CD4-positive, alpha-beta T cell treated with Interleukin-17A for 1 hour (primary cell): ENCODE measurements at regions not wholly inside any gene's neighbourhood (a gene's known extent, or its start where the extent isn't known, plus 50 kb on each side); places are given as distances from the start of the nearest gene placed in this dataset.

Source experiments
- DNase-seq: peaks from one replicate; pipeline ENCODE4 v3.0.0-alpha.2; 2020

- DNase-seq, result no peak
Measured at GRCh38 chr1:78799926-78800325, 150.3 kb downstream of the IFI44 start.

- no peak for DNase-seq
Measured at GRCh38 chr1:78814176-78814575, 164.5 kb downstream of the IFI44 start.

- no peak for DNase-seq
Measured at GRCh38 chr1:78825561-78825960, 175.9 kb downstream of the IFI44 start.

- DNase-seq, result no peak
Measured at GRCh38 chr1:78829644-78830043, 176.9 kb downstream of the ADGRL4 start.

GRCh38 chr1:78830321-78830720, 176.2 kb downstream of the ADGRL4 start:
- DNase-seq, result no peak

- DNase-seq, result no peak
Measured at GRCh38 chr1:78831731-78832360, 174.7 kb downstream of the ADGRL4 start.

- no peak for DNase-seq
Measured at GRCh38 chr1:78833491-78833890, 173.0 kb downstream of the ADGRL4 start.

GRCh38 chr1:78834201-78834741, 172.3 kb downstream of the ADGRL4 start:
- DNase-seq, result no peak

GRCh38 chr1:78836726-78837125, 169.8 kb downstream of the ADGRL4 start:
- DNase-seq, result no peak

GRCh38 chr1:78839704-78840277, 166.7 kb downstream of the ADGRL4 start:
- peak; percentile 44 for DNase-seq
